GM13976 (cell line): ENCODE measurements at regions not wholly inside any gene's neighbourhood (a gene's known extent, or its start where the extent isn't known, plus 50 kb on each side); places are given as distances from the start of the nearest gene placed in this dataset.

ENCODE experiments used
- DNase-seq: peaks from one replicate; pipeline ENCODE4 v3.0.0; 2012; ENCODE audit warnings: low spot score
- in situ Hi-C: fragments of 300-500 bp; cut with MboI; formaldehyde crosslinking; loops from one replicate; pipeline ENCODE4 v1.12.0; 2022; ENCODE audit warnings: low sequenced_read_pairs, mixed read lengths, inconsistent platforms; ENCODE audit not compliant: unreplicated experiment
- TF ChIP-seq, protein P1 (sequence below): IDR thresholded peaks from 2 replicates; pipeline ENCODE4 v1.5.1; 2012; ENCODE audit warnings: borderline replicate concordance, mild to moderate bottlenecking; ENCODE audit not compliant: insufficient read depth; ENCODE audit errors: extremely low read depth, missing control alignments, control extremely low read depth

DNA sequence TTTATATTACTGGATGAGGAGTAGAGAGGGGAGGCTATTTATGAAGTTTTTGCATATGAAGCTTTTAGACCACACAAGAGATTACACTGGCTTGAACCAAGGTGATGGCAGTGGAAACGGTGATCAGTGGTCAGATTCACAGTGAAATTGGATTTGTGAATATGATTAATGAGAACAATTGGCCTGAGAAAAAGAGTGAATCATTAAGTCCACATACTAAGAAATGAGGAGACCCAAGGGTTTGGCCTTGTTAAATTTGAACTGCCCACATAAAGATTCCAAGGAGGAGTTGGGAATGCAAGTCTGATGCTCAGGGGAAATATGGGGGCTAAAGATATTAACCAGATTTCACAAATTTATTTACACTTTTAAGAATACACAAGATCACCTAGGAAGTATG is 155.3 kb upstream of the ADGRL3 start:
- TF ChIP-seq, protein P1, sequence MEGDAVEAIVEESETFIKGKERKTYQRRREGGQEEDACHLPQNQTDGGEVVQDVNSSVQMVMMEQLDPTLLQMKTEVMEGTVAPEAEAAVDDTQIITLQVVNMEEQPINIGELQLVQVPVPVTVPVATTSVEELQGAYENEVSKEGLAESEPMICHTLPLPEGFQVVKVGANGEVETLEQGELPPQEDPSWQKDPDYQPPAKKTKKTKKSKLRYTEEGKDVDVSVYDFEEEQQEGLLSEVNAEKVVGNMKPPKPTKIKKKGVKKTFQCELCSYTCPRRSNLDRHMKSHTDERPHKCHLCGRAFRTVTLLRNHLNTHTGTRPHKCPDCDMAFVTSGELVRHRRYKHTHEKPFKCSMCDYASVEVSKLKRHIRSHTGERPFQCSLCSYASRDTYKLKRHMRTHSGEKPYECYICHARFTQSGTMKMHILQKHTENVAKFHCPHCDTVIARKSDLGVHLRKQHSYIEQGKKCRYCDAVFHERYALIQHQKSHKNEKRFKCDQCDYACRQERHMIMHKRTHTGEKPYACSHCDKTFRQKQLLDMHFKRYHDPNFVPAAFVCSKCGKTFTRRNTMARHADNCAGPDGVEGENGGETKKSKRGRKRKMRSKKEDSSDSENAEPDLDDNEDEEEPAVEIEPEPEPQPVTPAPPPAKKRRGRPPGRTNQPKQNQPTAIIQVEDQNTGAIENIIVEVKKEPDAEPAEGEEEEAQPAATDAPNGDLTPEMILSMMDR = no peak
- DNase-seq = no peak
- in situ Hi-C loops = no loop called here

DNA sequence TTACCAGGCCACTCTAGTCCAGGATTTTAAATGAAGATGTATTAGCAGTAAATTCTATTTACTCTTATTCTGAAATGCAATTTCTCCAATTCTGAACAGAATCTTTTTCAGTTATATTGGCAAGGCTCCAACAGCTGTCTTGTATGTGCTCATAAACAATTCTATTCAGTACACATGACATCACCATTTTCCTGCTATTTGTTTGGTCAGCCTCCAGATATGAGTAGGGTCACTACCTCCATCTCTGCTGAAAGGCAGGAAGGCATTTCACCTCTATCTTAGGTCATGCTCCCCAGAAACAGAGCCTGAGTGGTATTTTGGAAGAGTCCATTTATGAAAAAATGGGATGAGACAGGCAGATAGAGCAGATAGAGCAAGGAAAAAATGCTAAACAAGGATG is 151.1 kb upstream of the ADGRL3 start:
- in situ Hi-C loops = no loop called here
- DNase-seq = no peak
- TF ChIP-seq, protein P1 = no peak

DNA sequence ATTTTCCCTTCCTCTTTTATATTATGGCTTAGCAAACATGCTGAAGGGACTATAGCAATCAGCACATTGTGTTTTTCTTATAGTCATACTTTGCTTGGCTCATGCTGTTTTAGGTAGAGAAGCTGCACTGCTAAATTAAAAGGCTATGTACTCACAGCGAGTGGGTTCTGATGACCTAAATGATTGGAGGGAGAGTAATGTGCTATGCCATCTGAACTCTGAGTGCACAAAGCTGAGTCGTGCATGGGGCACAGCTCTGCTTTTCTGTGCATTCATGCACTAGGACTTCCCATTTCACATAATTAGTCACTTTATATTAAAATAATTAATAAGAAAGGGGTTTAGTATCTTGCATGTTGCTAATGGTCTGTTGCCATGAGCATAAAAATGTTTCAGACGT is 132.7 kb upstream of the ADGRL3 start:
- in situ Hi-C loops = no loop called here
- TF ChIP-seq, protein P1 = no peak
- no peak for DNase-seq

DNA sequence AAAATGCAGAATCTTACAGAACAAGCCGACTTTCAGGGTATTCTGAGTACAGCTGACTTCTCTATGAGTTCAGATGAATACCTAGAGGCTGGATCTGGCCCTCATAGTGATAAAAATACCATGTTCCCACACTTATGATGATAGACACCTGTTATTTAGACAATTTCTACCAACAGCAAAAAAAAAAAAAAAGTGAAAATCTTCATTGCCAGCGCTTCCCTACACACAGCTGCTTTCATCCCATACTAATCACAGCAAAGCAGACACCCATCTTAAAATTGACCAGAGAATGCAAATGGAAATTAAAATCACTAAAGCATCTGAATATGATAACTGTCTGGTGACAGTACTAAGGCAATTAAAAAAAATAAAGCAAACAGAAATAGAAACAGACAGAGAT is 132.1 kb upstream of the ADGRL3 start:
- no peak for DNase-seq
- TF ChIP-seq, protein P1 = no peak
- in situ Hi-C loops = no loop called here

DNA sequence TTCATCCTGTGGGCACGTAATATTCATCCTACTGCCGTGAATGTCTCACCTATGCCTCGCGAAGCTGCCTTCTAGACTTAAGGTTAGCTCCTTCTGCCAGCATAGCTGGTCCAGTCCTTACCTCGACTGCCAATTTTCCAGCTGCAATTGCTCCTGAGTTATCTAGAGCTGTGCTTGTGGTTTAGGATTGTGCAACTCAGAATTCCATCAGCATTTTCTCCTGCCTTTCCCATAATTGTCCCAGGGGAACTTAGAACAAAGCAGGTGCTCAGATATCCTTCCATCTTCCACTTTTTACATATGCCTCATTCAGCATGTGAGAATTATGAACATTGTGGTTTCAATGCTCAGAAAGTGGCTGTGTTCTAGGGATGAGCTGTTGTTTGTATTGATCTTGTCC is 131.4 kb upstream of the ADGRL3 start:
- TF ChIP-seq, protein P1 = no peak
- in situ Hi-C loops = no loop called here
- DNase-seq = no peak

DNA sequence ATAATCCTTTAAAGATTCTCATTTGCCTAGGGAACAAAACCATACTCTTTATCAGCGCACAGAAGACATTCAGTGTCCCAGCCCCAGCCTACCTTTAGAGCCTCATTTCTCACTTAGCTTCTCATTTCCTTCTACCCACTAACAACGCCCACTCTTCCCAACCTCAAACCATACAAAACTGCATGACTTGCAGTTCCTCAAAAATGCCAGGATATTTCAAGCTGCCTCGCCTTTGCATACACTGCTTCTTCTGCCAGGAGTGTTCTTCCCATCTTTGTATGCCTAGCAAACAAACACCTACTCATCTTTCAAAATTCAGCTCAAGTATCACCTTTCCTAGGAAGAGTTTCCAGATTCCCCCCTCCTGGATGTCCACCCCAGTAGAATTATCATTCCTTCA is 129.9 kb upstream of the ADGRL3 start:
- DNase-seq = no peak
- in situ Hi-C loops = no loop called here
- TF ChIP-seq, protein P1 = no peak

DNA sequence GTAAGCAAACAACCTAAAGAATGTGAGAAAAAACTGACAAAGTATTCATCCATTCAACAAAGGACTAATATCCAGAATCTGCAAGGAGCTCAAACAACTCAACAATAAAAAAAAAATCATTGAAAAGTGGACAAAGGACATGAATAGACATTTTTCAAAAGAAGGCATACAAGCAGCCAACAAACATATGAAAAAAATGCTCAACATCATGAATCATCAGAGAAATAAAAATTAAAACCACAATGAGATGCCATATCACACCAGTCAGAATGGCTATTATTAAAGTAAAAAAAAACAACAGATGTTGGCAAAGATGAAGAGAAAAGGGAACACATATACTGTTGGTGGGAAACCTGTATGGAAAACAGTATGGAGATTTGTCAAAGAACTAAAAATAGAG is 120.7 kb upstream of the ADGRL3 start:
- TF ChIP-seq, protein P1 = no peak
- in situ Hi-C loops = no loop called here

More for the DNA sequence above, 120.7 kb upstream of the ADGRL3 start:
- DNase-seq = no peak
